OCI-LY7 (cell line): ENCODE measurements at regions not wholly inside any gene's neighbourhood (a gene's known extent, or its start where the extent isn't known, plus 50 kb on each side); places are given as distances from the start of the nearest gene placed in this dataset.

Source experiments
- BruUV-seq: library from RNA; stranded (reverse); fragments of 400-500 nt; replicated peaks from 2 replicates; lab custom pipeline; 2021; lab: Mats Ljungman, UMichigan
- CTCF ChIA-PET: fragments of 300-600 bp; sonication (Branson Sonifier 250); formaldehyde crosslinking; loops from one replicate; lab custom pipeline; 2022; ENCODE audit warnings: antibody characterized with exemption; ENCODE audit not compliant: unreplicated experiment; lab: Charles Lee
- POLR2A ChIA-PET: fragments of 300-600 bp; sonication (Branson Sonifier 250); formaldehyde crosslinking; loops from one replicate; lab custom pipeline; 2022; ENCODE audit warnings: antibody characterized with exemption; lab: Charles Lee
- DNase-seq: peaks from one replicate; pipeline ENCODE4 v3.0.0-alpha.2; 2015; ENCODE audit warnings: low spot score
- H2AFZ ChIP-seq: fragments of 200-600 bp; sonication (generic), shearing (Covaris generic); 2 replicates; pipeline ENCODE4 v1.6.1; 2014; ENCODE audit warnings: mild to moderate bottlenecking, antibody characterized with exemption, low read length, moderate library complexity
- H3K27ac ChIP-seq: fragments of 200-600 bp; sonication (generic); 2 replicates; pipeline ENCODE4 v1.5.1; 2014; ENCODE audit warnings: mixed run types, low read depth, mild to moderate bottlenecking, moderate library complexity, low read length, inconsistent platforms; ENCODE audit not compliant: poor library complexity, severe bottlenecking
- H3K36me3 ChIP-seq: fragments of 200-600 bp; sonication (generic); 2 replicates; pipeline ENCODE4 v1.6.1; 2014; ENCODE audit warnings: mild to moderate bottlenecking, antibody characterized with exemption, low read length, moderate library complexity, mixed read lengths; ENCODE audit not compliant: insufficient read depth
- H3K4me1 ChIP-seq: fragments of 200-600 bp; sonication (generic); 2 replicates; pipeline ENCODE4 v1.5.1; 2014; ENCODE audit warnings: mild to moderate bottlenecking, low read length; ENCODE audit not compliant: insufficient read depth, poor library complexity, severe bottlenecking
- H3K4me2 ChIP-seq: fragments of 200-600 bp; sonication (generic); 2 replicates; pipeline ENCODE4 v1.6.1; 2014; ENCODE audit warnings: mild to moderate bottlenecking, low read length
- H3K4me3 ChIP-seq: fragments of 200-600 bp; sonication (generic); 2 replicates; pipeline ENCODE4 v1.5.1; 2014; ENCODE audit warnings: mild to moderate bottlenecking, low read depth, low read length; ENCODE audit not compliant: poor library complexity, severe bottlenecking
- H3K79me2 ChIP-seq: fragments of 200-600 bp; sonication (generic); 2 replicates; pipeline ENCODE4 v1.6.1; 2016; ENCODE audit warnings: low read depth, mild to moderate bottlenecking, low read length, moderate library complexity, mixed read lengths; ENCODE audit not compliant: insufficient read depth
- H3K9me2 ChIP-seq: fragments of 200-600 bp; sonication (generic); 2 replicates; pipeline ENCODE4 v1.6.1; 2016; ENCODE audit warnings: mild to moderate bottlenecking, low read length, mixed read lengths; ENCODE audit not compliant: insufficient read depth
- H3K9me3 ChIP-seq: fragments of 200-600 bp; sonication (generic); 2 replicates; pipeline ENCODE4 v1.6.1; 2014; ENCODE audit warnings: mild to moderate bottlenecking, mixed run types, low read length, mixed read lengths
- H4K20me1 ChIP-seq: fragments of 200-600 bp; sonication (generic); 2 replicates; pipeline ENCODE4 v1.6.1; 2014; ENCODE audit warnings: mild to moderate bottlenecking, antibody characterized with exemption, low read length, moderate library complexity, mixed read lengths; ENCODE audit not compliant: insufficient read depth
- EZH2phosphoT487 ChIP-seq: fragments of 200-600 bp; sonication (generic); IDR thresholded peaks from 2 replicates; pipeline ENCODE4 v1.6.1; 2018; ENCODE audit warnings: low read depth, borderline replicate concordance, mild to moderate bottlenecking, mixed run types, antibody characterized with exemption, low read length, moderate library complexity, mixed read lengths
- intact Hi-C: fragments of 100-400 bp; cut with micrococcal nuclease; formaldehyde crosslinking; loops from one replicate; pipeline ENCODE4 v1.10.0; 2022; ENCODE audit not compliant: unreplicated experiment
- TF ChIP-seq, protein P1 (sequence below): fragments of 200-600 bp; sonication (generic); conservative IDR thresholded peaks from 2 replicates; pipeline ENCODE4 v1.5.1; 2014; ENCODE audit warnings: mild to moderate bottlenecking, antibody characterized with exemption, low read length, moderate library complexity, mixed read lengths

- TF ChIP-seq, protein P1, sequence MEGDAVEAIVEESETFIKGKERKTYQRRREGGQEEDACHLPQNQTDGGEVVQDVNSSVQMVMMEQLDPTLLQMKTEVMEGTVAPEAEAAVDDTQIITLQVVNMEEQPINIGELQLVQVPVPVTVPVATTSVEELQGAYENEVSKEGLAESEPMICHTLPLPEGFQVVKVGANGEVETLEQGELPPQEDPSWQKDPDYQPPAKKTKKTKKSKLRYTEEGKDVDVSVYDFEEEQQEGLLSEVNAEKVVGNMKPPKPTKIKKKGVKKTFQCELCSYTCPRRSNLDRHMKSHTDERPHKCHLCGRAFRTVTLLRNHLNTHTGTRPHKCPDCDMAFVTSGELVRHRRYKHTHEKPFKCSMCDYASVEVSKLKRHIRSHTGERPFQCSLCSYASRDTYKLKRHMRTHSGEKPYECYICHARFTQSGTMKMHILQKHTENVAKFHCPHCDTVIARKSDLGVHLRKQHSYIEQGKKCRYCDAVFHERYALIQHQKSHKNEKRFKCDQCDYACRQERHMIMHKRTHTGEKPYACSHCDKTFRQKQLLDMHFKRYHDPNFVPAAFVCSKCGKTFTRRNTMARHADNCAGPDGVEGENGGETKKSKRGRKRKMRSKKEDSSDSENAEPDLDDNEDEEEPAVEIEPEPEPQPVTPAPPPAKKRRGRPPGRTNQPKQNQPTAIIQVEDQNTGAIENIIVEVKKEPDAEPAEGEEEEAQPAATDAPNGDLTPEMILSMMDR = no peak
- TF ChIP-seq EZH2phosphoT487 = no peak
- intact Hi-C loops = no loop called here
- Histone ChIP-seq H3K36me3 (no peaks in the 10 kb centered on the region), H3K4me3 (no peak overlapping the region), H3K4me1 (no peaks in the 10 kb centered on the region), H3K27ac (no peak overlapping the region), H2AFZ (no peak overlapping the region), H3K9me3 (no peaks in the 10 kb centered on the region), H3K79me2 (no peaks in the 10 kb centered on the region), H3K4me2 (no peak overlapping the region), H4K20me1 (no peaks in the 10 kb centered on the region), H3K9me2 (no peaks in the 10 kb centered on the region)
- DNase-seq = no peak
- POLR2A ChIA-PET = interaction anchor here (0.6 kb wide), 1 partner anchor 11 kb away, joined by 3 read pairs; no protein-coding TSS in a partner anchor
- CTCF ChIA-PET = no interaction called here
- no TSS peak for BruUV-seq
These were observed 121.4 kb upstream of the RFC3 start for GRCh38 chr13:33696530-33696929.

- no peaks in the 10 kb centered on the region for H3K9me2 ChIP-seq
- no peaks in the 10 kb centered on the region for H3K4me1 ChIP-seq
- no peak overlapping the region for H3K27ac ChIP-seq
- no peaks in the 10 kb centered on the region for H3K9me3 ChIP-seq
- H3K79me2 ChIP-seq = no peaks in the 10 kb centered on the region
- POLR2A ChIA-PET = no interaction called here
- H4K20me1 ChIP-seq = no peaks in the 10 kb centered on the region
- no peak overlapping the region for H3K4me2 ChIP-seq
- no peak for TF ChIP-seq EZH2phosphoT487
- TF ChIP-seq, protein P1 = no peak
- no peaks in the 10 kb centered on the region for H3K36me3 ChIP-seq
- intact Hi-C loops = no loop called here
- no peak overlapping the region for H3K4me3 ChIP-seq
- DNase-seq = no peak
- no peak overlapping the region for H2AFZ ChIP-seq
- CTCF ChIA-PET = no interaction called here
- BruUV-seq = no TSS peak
These were observed 120.0 kb upstream of the RFC3 start for GRCh38 chr13:33697926-33698325.

- no TSS peak for BruUV-seq
- Histone ChIP-seq H3K9me2 (no peaks in the 10 kb centered on the region), H3K9me3 (0 out of 2 replicates have a peak, but pooled peaks cover 8% of the 10 kb centered on the region), H3K4me1 (peaks cover 11% of the 10 kb centered on the region), H2AFZ (no peak overlapping the region), H3K79me2 (no peaks in the 10 kb centered on the region), H4K20me1 (no peaks in the 10 kb centered on the region), H3K27ac (no peak overlapping the region), H3K4me2 (no peak overlapping the region), H3K4me3 (no peak overlapping the region), H3K36me3 (no peaks in the 10 kb centered on the region; the same call in 1 of the 2 replicates)
- ChIA-PET CTCF (no interaction called here), POLR2A (interaction anchor here (0.5 to 1.0 kb wide), 7 partner anchors 11 to 360 kb away, joined by 3 to 4 read pairs (median 3); no protein-coding TSS in a partner anchor)
- no peak for DNase-seq
- intact Hi-C loops = no loop called here
- no peak for TF ChIP-seq EZH2phosphoT487
- TF ChIP-seq, protein P1 = no peak
These were observed 110.5 kb upstream of the RFC3 start for GRCh38 chr13:33707449-33707848.
